Esophagus muscularis mucosa (tissue), 4 donors: ENCODE measurements at regions not wholly inside any gene's neighbourhood (a gene's known extent, or its start where the extent isn't known, plus 50 kb on each side); places are given as distances from the start of the nearest gene placed in this dataset.

Source experiments
- EP300 ChIP-seq: sonication (generic); formaldehyde crosslinking; IDR thresholded peaks from one replicate; pipeline ENCODE4 v1.6.1; 2017; ENCODE audit warnings: antibody characterized with exemption
- POLR2A ChIP-seq: fragments of 450-650 bp; IDR thresholded peaks from one replicate; pipeline ENCODE4 v1.6.1; 2017; ENCODE audit warnings: antibody characterized with exemption, moderate library complexity, mild to moderate bottlenecking, low read depth
- POLR2AphosphoS5 ChIP-seq, 2 donors: sonication (generic); formaldehyde crosslinking; IDR thresholded peaks; one replicate each; pipeline ENCODE4 v1.6.1; 2017; ENCODE audit warnings: antibody characterized with exemption in 2 of 2
- TF ChIP-seq, protein P1 (sequence below), 3 experiments: fragments of 200-600 bp in 2 of 3; fragments of 450-650 bp in 1 of 3; sonication (generic) in 2 of 3; IDR thresholded peaks; one replicate each; pipeline ENCODE4 v1.5.1; 2017 to 2019; ENCODE audit warnings: antibody characterized with exemption in 3 of 3, mild to moderate bottlenecking in 2 of 3, moderate library complexity in 1 of 3

DNA sequence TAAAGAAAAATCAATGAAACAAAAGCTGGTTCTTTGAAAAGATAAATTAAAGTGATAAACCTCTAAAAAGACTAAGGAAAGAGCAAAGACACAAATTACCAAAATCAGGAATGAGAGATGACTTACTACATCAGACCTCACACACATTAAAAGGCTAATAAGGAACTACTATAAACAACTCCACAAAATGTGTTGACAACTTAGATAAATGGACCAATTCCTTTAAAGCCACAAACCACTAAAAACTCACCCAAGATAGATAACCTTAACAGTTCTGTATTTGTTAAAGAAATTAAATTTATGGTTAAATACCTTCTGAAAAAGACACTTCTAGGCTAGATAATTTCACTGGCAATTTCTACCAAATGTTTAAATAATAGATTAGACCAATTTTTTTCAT is 170.4 kb downstream of the SMAD6 start:
- TF ChIP-seq, protein P1, sequence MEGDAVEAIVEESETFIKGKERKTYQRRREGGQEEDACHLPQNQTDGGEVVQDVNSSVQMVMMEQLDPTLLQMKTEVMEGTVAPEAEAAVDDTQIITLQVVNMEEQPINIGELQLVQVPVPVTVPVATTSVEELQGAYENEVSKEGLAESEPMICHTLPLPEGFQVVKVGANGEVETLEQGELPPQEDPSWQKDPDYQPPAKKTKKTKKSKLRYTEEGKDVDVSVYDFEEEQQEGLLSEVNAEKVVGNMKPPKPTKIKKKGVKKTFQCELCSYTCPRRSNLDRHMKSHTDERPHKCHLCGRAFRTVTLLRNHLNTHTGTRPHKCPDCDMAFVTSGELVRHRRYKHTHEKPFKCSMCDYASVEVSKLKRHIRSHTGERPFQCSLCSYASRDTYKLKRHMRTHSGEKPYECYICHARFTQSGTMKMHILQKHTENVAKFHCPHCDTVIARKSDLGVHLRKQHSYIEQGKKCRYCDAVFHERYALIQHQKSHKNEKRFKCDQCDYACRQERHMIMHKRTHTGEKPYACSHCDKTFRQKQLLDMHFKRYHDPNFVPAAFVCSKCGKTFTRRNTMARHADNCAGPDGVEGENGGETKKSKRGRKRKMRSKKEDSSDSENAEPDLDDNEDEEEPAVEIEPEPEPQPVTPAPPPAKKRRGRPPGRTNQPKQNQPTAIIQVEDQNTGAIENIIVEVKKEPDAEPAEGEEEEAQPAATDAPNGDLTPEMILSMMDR (IDR thresholded peaks at IDR 0.05): no peak
- TF ChIP-seq POLR2AphosphoS5 (IDR thresholded peaks at IDR 0.05): no peak
- TF ChIP-seq EP300: no peak
- no peak for TF ChIP-seq POLR2A
